Activated CD8-positive, alpha-beta T cell treated with anti-CD3 and anti-CD28 coated beads for 36 hours (primary cell): ENCODE measurements at regions not wholly inside any gene's neighbourhood (a gene's known extent, or its start where the extent isn't known, plus 50 kb on each side); places are given as distances from the start of the nearest gene placed in this dataset.

Experiments
- ATAC-seq: fragments of 200-7000 bp; cut with Tn5 transposase; one replicate; pipeline ENCODE4 v1.10.0; 2021; ENCODE audit warnings: mild to moderate bottlenecking, moderate library complexity
- CTCF ChIA-PET: fragments of 350-600 bp; sonication (Branson Sonifier 250); formaldehyde crosslinking; loops from one replicate; lab custom pipeline; 2021; ENCODE audit warnings: antibody characterized with exemption; lab: Charles Lee
- POLR2A ChIA-PET: fragments of 350-600 bp; sonication (Branson Sonifier 250); formaldehyde crosslinking; loops from one replicate; lab custom pipeline; 2021; ENCODE audit warnings: antibody characterized with exemption; lab: Charles Lee
- DNase-seq: peaks from one replicate; pipeline ENCODE4 v3.0.0-alpha.2; 2020
- H3K27ac Mint-ChIP-seq: one replicate; pipeline ENCODE4 v1.8.0; 2021; ENCODE audit warnings: mild to moderate bottlenecking, mixed read lengths
- H3K27me3 Mint-ChIP-seq: one replicate; pipeline ENCODE4 v1.8.0; 2021; ENCODE audit warnings: mixed read lengths
- H3K36me3 Mint-ChIP-seq: one replicate; pipeline ENCODE4 v1.8.0; 2021; ENCODE audit warnings: low read depth, mixed read lengths
- H3K4me1 Mint-ChIP-seq: one replicate; pipeline ENCODE4 v1.8.0; 2021; ENCODE audit warnings: low read depth, mixed read lengths
- H3K4me3 Mint-ChIP-seq: one replicate; pipeline ENCODE4 v1.8.0; 2021; ENCODE audit warnings: mild to moderate bottlenecking, moderate library complexity, mixed read lengths
- H3K9me3 Mint-ChIP-seq: one replicate; pipeline ENCODE4 v1.8.0; 2021; ENCODE audit warnings: mixed read lengths
- intact Hi-C: fragments of 100-400 bp; cut with micrococcal nuclease; formaldehyde crosslinking; loops from one replicate; pipeline ENCODE4 v1.10.0; 2022
- TF ChIP-seq, protein P1 (sequence below): fragments of 200-600 bp; IDR thresholded peaks from one replicate; pipeline ENCODE4 v1.8.0; 2022; ENCODE audit warnings: antibody characterized with exemption, mild to moderate bottlenecking

DNA sequence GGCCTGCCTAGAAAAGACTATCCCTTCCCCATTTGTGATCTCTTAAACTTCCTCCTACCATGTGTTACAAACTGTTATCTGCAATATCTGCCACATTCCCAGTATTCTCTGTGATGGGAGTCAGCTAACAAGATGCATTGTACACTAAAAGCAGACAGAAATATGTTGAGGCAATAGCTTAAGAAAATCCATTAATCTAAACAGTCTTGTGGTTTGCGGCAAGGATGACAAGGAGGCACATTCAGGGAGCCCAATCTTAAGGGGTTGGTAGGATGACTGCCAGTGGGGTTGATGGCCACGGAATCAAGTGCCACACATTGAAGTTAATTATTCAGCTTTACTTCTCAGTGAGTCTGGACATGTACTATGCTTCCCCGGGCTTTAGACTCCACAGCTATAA is 775.5 kb upstream of the AMELY start:
- Mint-ChIP-seq H3K9me3 (no peaks in the 10 kb centered on the region), H3K36me3 (no peaks in the 10 kb centered on the region), H3K4me3 (no peak overlapping the region), H3K27ac (no peak overlapping the region), H3K27me3 (no peaks in the 10 kb centered on the region), H3K4me1 (no peaks in the 10 kb centered on the region)
- no peak for ATAC-seq
- TF ChIP-seq, protein P1, sequence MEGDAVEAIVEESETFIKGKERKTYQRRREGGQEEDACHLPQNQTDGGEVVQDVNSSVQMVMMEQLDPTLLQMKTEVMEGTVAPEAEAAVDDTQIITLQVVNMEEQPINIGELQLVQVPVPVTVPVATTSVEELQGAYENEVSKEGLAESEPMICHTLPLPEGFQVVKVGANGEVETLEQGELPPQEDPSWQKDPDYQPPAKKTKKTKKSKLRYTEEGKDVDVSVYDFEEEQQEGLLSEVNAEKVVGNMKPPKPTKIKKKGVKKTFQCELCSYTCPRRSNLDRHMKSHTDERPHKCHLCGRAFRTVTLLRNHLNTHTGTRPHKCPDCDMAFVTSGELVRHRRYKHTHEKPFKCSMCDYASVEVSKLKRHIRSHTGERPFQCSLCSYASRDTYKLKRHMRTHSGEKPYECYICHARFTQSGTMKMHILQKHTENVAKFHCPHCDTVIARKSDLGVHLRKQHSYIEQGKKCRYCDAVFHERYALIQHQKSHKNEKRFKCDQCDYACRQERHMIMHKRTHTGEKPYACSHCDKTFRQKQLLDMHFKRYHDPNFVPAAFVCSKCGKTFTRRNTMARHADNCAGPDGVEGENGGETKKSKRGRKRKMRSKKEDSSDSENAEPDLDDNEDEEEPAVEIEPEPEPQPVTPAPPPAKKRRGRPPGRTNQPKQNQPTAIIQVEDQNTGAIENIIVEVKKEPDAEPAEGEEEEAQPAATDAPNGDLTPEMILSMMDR, result no peak
- POLR2A ChIA-PET, result no interaction called here
- intact Hi-C loops, result no loop called here
- CTCF ChIA-PET, result no interaction called here
- no peak for DNase-seq

DNA sequence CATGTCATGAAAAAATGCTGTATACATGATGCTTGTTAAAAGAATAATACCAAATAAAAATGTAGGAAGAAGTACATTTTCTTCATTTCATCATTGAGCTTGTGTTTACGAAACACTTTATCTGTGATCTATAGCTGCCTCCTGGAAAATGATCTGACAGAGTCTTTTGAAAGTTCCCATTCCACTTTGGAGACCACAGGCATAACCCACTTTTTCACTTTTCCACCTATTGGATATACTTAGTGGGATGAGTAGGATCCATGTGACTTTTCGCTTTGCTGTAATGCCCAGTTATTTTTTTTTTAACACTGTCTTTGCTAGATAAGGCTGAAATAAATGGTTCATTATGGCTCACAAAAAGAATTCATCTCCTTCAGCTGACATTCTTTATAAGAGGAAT is 773.0 kb upstream of the AMELY start:
- TF ChIP-seq, protein P1, result no peak
- no peaks in the 10 kb centered on the region for H3K27me3 Mint-ChIP-seq
- no peak for ATAC-seq
- no peak for DNase-seq
- no peak overlapping the region for H3K27ac Mint-ChIP-seq
- ChIA-PET CTCF (no interaction called here), POLR2A (no interaction called here)
- no peaks in the 10 kb centered on the region for H3K9me3 Mint-ChIP-seq
- H3K4me1 Mint-ChIP-seq, result no peaks in the 10 kb centered on the region
- no peaks in the 10 kb centered on the region for H3K36me3 Mint-ChIP-seq
- no peak overlapping the region for H3K4me3 Mint-ChIP-seq
- intact Hi-C loops, result no loop called here

DNA sequence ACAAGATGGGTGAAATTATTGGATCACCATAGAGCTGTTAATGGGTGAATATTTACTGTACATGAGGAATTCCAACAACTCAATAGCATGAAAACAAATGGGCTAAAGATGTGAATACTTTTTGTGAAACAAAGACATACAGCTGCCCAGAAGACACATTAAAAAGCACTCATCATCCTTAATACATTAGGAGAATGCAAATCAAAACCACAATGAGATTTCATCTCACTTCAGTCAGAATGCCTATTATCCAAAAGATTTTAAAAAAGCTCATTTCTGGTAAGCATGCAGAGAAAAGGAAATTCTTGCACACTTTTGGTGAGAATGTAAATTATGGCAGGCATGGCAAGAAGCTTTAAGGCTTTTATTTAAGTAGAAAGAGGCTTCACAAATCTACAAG is 770.8 kb upstream of the AMELY start:
- ATAC-seq, result no peak
- H3K4me1 Mint-ChIP-seq, result no peaks in the 10 kb centered on the region
- H3K27ac Mint-ChIP-seq, result no peak overlapping the region
- intact Hi-C loops, result no loop called here
- no peaks in the 10 kb centered on the region for H3K27me3 Mint-ChIP-seq
- ChIA-PET POLR2A (no interaction called here), CTCF (no interaction called here)
- no peak for DNase-seq
- no peak overlapping the region for H3K4me3 Mint-ChIP-seq
- H3K9me3 Mint-ChIP-seq, result no peaks in the 10 kb centered on the region
- H3K36me3 Mint-ChIP-seq, result no peaks in the 10 kb centered on the region
- TF ChIP-seq, protein P1, result no peak

DNA sequence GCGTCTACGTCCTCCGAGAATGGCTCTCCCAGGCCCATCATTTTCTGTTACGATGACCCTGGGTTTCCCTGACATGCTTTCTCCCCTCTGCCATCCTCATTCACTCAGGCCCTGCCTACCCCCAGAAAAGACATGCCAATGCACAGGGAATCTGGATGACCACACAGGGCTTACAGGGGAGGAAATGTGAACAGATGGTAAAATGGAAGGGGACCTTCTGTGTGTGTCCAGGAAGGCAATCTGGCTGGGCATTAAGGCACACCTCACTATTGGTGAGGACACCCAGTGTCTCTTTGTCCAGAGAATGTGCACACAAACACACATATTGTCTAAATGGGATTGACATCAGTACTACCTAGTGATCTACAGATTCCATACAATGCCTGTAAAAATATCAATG is 769.9 kb upstream of the AMELY start:
- intact Hi-C loops, result no loop called here
- no peak overlapping the region for H3K27ac Mint-ChIP-seq

DNA sequence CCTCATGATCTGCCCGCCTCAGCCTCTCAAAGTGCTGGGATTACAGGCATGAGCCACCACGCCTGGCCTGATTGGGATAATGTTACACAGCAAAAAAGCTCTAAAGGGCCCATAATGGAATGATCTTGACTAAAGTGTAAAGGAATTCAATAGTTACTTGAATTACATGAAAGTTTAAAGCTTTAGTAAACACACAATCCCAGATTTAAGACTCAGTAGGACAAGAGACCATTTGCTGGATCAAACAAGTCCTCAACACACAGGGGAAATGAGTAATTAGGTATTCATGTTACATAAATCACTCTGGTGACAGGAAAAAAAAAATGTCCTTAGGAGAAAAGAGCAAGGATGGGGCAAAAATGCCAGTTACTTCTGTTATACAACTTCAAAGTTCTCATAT is 762.9 kb upstream of the AMELY start:
- no peak for ATAC-seq
- CTCF ChIA-PET, result no interaction called here
- POLR2A ChIA-PET, result no interaction called here
- Mint-ChIP-seq H3K27ac (no peak overlapping the region), H3K4me1 (no peaks in the 10 kb centered on the region), H3K4me3 (no peak overlapping the region), H3K36me3 (no peaks in the 10 kb centered on the region), H3K27me3 (no peaks in the 10 kb centered on the region), H3K9me3 (no peaks in the 10 kb centered on the region)
- no peak for DNase-seq
- TF ChIP-seq, protein P1, result no peak
- intact Hi-C loops, result no loop called here

More for the DNA sequence above, 769.9 kb upstream of the AMELY start:
- Mint-ChIP-seq H3K27me3 (no peaks in the 10 kb centered on the region), H3K9me3 (no peaks in the 10 kb centered on the region), H3K4me3 (no peak overlapping the region), H3K4me1 (no peaks in the 10 kb centered on the region), H3K36me3 (no peaks in the 10 kb centered on the region)
- TF ChIP-seq, protein P1, result no peak
- no peak for DNase-seq
- ChIA-PET POLR2A (no interaction called here), CTCF (no interaction called here)
- no peak for ATAC-seq
